ENCODE measurements at regions not wholly inside any gene's neighbourhood (a gene's known extent, or its start where the extent isn't known, plus 50 kb on each side); places are given as distances from the start of the nearest gene placed in this dataset.

GRCh38 chr1:187788718-187789117 lies 960.0 kb downstream of the PLA2G4A start:
- TF ChIP-seq FOXM1 (IDR thresholded peaks at IDR 0.05; ENCODE audit: borderline replicate concordance, low read depth) (no peak), YY1 (IDR thresholded peaks at IDR 0.05; ENCODE audit: low read depth) (no peak), EP300 (IDR thresholded peaks at IDR 0.05; ENCODE audit: borderline replicate concordance) (no peak), REST (IDR thresholded peaks at IDR 0.05; ENCODE audit: low read depth) (no peak), TEAD4 (IDR thresholded peaks at IDR 0.05) (no peak), TAF1 (IDR thresholded peaks at IDR 0.05; ENCODE audit: low read depth) (no peak), ZBTB7A (IDR thresholded peaks at IDR 0.05; ENCODE audit: low read depth) (no peak), MAX (IDR thresholded peaks at IDR 0.05) (no peak), TCF12 (IDR thresholded peaks at IDR 0.05; ENCODE audit: low read depth) (no peak), USF1 (IDR thresholded peaks at IDR 0.05) (no peak), CREB1 (IDR thresholded peaks at IDR 0.05; ENCODE audit: low read depth) (no peak), CEBPB (IDR thresholded peaks at IDR 0.05) (no peak)
